Fibroblast of skin of right biceps (primary cell): ENCODE measurements at regions not wholly inside any gene's neighbourhood (a gene's known extent, or its start where the extent isn't known, plus 50 kb on each side); places are given as distances from the start of the nearest gene placed in this dataset.
"Not testable (repeated sequence)": the region's sequence is repeated elsewhere in the genome, so short reads cannot be mapped to it uniquely, and the experiment has no call there.

Source experiments
- DNase-seq: peaks from one replicate; pipeline ENCODE4 v3.0.0-alpha.2; 2013

DNA sequence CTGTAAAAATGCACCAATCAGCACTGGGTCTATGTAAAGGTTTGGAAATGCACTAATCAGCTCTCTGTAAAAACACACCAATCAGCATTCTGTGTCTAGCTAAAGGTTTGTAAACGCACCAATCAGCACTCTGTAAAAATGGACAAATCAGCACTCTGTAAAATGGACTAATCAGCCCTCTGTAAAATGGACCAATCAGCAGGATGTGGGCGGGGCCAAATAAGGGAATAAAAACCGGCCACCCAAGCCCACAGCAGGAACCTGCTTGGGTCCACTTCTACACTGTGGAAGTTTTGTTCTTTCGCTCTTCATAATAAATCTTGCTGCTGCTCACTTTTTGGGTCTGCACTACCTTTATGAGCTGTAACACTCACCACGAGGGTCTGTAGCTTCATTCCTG, 101.0 kb downstream of the SMC2 start:
- DNase-seq: not testable (repeated sequence)

- no peak for DNase-seq
Observed at GRCh38 chr9:104200456-104200994, 106.4 kb downstream of the SMC2 start.

DNA sequence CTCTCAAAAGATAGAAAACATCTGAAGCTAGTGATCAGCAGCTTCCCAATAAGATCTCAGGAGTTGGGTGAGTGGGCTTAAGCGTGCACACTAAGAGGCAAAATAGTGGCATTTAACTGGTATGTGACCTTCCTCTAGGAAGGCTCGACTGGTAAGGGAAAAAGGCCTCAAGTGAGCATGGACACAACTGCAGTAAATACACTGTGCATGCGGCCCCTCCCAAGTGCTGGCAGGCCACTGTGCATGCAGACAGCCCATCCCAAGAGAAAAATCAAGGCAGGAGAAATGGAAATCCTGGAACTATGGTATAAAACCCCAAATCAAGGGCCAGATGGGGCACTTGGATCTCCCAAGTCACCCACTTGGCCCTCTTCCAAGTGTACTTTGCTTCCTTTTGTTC, 112.7 kb downstream of the SMC2 start:
- DNase-seq: no peak

GRCh38 chr9:104209387-104209786, 115.3 kb downstream of the SMC2 start:
- no peak for DNase-seq

GRCh38 chr9:104227108-104227507, 133.0 kb downstream of the SMC2 start:
- peak; percentile 43 for DNase-seq

DNA sequence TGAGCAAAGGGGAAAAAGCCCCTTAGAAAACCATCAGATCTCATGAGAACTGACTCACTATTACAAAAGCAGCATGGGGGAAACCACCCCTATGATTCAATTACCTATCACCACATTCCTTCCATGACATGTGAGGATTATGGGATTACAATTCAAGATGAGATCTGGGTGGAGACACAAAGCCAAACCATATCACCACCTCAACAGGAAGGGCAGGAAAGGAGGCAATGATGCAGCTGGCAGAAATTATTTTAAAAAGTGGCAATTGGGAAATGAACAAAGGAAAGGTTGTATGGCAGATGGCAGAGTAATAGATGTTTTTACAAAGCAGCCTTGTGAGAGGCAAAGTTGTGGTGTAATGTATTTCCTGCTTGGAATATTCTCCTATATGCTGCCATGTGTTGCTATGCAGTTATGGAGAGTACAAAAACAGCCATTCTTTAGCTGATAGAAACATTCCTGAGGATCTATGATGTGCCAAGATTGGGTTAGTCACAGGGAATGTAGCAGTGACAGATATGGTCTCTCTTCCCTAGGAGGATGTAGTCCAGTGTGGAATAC, 138.8 kb downstream of the SMC2 start:
- peak; percentile 78 for DNase-seq

GRCh38 chr9:104233366-104233765, 139.3 kb downstream of the SMC2 start:
- no peak for DNase-seq

DNA sequence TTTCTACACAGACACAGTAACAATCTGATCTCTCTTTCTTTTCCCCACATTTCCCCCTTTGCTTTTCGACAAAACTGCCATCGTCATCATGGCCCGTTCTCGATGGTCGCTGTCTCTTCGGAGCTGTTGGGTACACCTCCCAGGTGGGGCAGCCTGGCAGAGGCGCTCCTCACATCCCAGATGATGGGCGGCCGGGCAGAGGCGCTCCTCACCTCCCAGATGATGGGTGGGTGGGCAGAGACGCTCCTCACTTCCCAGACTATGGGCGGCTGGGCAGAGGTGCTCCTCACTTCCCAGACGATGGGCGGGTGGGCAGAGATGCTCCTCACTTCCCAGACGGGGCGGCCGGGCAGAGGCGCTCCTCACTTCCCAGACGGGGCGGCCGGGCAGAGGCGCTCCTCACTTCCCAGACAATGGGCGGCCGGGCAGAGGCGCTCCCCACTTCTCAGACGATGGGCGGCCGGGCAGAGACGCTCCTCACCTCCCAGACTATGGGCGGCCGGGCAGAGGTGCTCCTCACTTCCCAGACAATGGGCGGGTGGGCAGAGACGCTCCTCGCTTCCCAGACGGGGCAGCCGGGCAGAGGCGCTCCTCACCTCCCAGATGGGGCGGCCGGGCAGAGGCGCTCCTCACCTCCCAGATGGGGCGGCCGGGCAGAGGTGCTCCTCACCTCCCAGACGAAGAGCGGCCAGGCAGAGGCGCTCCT, 140.7 kb downstream of the SMC2 start:
- not testable (repeated sequence) for DNase-seq

DNA sequence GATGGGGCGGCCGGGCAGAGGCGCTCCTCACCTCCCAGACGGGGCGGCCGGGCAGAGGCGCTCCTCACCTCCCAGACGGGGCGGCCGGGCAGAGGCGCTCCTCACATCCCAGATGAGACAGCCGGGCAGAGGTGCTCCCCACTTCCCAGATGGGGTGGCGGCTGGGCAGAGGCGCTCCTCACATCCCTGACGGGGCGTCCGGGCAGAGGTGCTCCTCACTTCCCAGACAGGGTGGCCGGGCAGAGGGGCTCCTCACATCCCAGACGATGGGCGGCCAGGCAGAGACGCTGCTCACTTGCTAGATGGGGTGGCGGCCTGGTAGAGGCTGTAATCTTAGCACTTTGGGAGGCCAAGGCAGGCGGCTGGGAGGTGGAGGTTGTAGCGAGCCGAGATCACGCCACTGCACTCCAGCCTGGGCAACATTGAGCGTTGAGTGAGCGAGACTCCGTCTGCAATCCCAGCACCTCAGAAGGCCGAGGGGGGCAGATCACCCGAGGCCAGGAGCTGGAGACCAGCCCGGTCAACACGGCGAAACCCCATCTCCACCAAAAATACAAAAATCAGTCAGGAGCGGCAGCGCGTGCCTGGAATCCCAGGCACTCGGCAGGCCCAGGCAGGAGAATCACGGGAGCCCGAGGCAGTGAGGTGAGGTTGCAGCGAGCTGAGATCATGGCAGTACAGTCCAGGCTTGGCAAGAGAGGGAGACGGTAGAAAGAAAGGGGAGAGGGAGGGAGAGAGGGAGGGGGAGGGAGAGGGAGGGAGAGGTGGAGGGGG, 141.4 kb downstream of the SMC2 start:
- DNase-seq: not testable (repeated sequence)

DNA sequence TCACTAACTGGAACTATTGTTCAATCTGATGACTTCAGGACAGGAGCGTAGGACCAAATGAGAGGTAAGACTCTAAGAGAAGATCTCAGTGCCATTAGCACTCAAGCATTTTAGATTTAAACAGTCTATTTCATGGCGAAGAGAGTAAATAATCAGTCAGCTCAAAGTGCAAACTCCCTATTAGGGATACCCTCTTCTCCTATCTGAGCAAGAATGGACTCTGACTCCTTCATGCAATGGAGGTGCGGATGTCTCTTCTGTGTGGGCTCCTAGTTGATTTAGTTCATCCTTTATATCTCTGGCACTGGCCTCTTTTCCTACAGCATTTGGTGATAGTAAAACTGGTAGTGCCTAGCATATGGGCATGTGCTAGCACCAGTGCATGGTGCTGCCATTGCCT, 144.6 kb downstream of the SMC2 start:
- DNase-seq: no peak

DNA sequence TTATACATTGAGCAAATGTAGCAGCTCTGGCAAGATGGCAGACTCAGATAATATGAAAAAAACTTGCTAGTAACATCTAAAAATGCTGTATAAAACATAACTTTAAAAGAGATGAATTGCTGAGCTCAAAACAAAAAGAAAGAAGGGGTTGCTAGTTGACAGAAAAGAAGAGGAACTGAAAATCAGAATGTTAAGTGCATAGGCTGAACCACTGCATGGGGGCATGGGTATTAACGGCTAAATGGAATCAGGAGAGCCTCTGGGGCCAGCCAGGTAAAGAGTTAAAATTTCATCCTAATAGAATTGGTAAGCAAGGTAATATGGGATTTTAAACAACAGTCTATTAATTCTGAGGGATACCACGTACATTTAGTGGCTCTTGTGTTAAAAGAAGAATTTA, 146.8 kb downstream of the SMC2 start:
- DNase-seq: no peak

DNA sequence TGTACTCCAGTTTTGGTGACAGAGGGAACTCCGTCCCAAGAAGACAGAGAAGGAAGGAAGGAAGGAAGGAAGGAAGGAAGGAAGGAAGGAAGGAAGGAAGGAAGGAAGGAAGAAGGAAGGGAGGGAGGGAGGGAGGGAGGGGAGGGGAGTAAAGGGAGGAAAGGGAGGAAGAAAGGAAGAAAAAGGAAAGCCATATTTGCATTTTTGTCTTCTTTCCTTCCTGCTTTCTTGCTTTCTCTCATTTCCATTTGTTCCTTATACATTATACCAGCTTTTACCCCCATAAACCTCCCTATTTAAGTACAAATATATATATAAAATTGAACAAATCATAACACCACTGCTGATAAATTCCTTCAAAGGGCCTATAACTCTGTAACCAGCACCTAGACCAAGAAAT, 151.8 kb downstream of the SMC2 start:
- no peak for DNase-seq

DNA sequence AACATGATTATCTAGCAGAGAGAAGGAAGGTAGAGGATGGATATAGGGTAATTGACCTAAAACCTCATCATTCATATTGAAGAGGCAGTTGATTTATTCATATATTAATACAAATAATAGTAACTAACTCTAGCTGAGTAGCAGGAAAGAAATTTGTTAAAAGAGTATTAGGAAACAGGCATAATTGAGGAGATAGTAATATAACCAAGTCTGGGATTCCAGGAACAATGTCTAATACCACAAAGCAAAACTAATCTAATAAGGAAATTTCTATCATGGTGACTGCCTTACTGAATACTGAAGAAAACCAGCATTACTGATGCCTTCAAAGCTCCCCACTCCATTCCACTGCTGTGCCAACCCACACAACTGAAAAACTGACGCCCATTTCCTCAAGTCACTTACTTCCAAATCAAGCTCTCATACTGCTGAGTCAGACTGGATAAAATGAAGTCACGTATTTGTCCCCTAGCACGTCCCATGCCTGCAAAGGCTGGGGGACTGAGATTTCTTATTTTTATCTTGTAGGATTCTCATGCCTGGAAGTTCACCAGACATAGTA, 153.9 kb downstream of the SMC2 start:
- no peak for DNase-seq

GRCh38 chr9:104256031-104256695, 162.1 kb downstream of the SMC2 start:
- DNase-seq: no peak

DNA sequence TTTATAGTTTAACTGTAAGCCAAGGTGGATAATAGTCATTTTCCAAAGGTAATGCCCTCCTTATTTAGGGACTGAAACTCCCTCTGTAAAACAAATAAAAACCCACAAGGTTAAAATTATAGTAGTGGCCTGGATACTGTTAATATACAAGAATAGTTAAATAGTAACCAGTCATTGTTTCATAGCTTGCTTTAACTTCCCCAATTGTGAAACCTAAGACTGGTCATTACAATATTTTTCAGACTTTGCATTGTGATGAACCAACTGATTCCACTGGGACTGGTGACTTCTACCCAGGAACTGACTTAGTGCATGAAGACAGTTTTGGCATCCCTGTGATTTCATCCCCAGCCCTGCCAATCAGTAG, 162.6 kb downstream of the SMC2 start:
- DNase-seq: no peak

GRCh38 chr9:104258296-104259011, 164.3 kb downstream of the SMC2 start:
- DNase-seq: no peak

DNA sequence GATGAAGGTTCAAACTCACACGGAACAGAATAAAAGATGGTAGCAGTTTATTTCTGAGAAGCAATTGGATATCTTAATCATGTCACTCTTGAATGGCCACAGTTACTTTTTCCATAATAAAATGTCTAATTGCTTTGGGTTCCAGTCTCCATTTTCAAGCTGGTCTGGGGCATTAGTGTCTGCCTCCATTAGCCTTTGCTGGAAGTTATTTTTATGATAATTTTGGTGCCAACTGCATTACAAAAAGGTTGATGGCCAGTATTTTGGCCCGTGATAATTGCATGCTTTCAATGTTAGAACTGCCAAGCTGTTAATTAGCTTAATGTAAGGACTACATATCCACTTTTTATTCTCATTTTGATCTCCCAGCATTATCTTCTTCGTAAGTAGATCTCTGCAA, 165.9 kb downstream of the SMC2 start:
- DNase-seq: no peak

GRCh38 chr9:104263942-104264341, 169.8 kb downstream of the SMC2 start:
- DNase-seq: no peak

- no peak for DNase-seq
Observed at GRCh38 chr9:104264431-104264830, 170.3 kb downstream of the SMC2 start.

- no peak for DNase-seq
Observed at GRCh38 chr9:104269374-104269773, 175.3 kb downstream of the SMC2 start.

DNA sequence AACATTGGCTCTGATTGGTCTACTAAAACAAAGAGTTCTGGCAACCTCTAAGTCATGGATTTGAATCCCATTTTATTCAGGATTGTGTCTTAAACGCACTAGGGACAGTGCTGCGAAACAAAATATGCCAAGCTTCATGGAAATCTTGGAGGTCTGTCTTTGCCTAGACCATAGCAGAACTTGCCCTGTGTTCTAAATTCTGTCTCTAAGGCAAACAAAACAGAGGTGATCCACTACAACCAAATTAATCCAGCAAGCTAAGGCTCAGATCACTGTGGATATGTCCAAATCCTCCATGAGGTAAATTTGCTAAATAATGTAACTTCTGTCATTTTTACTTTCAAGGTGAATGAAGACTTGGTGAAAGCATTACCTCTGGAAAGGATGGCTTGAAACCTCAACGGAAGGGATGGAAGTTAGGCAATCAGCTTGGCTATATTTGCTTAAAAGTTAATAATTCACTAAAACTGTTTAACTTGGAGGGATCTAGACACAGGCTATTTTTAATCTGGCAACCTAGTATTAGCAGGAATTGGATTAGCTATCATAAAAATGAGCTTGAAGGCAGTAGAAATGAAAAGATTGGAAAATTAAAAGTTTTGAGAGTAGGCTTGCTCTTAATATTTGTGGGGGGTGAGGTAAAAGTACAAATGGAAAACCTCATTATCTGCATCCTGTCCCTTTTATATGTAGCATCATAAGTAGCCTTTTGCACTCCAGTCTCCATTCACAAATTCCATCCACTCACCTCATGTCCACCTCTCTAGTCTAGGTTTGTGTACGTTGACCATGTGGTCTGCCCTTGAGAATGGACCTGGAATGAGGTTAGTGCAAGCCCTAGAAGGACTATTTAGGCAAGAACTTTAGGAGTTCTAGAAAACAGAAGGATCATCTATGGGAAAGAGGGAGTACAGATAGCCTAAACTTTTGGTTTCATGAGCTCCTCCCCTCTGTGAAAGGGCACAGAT, 176.2 kb downstream of the SMC2 start:
- no peak for DNase-seq
